ENCODE measurements at regions not wholly inside any gene's neighbourhood (a gene's known extent, or its start where the extent isn't known, plus 50 kb on each side); places are given as distances from the start of the nearest gene placed in this dataset.

DNA sequence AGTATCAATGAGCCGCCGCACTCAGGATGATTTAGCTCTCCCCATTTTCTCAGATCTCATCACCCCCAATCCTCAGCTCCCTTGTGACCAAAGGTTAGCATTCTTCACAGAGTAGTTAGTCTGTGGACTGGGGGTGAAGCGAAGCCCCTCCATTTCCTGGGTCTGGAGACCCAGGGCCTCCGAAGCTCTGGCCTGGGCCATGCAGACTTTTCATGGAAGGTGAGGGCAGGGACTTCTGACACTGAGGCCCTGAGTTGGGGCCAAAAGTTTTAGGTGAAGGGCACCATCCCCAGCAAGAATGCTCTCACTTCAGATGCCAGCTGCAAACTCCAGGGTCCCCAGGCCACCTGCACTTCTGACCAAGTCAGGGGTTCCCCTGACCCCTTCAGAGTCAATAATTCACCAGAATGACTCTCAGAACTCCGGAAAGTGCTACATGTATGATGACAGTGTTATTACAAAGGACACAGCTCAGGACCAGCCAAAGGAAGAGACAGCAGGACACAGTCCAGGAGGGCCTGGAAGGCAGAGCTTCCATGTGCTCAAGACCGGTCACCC is 65.7 kb upstream of the DUSP22 start:
- Histone ChIP-seq H3K36me3 (ENCODE audit: control insufficient read depth in 1 of 2, insufficient read depth in 2 of 2, low read length in 2 of 2) (no peaks in the 10 kb centered on the region), H3K9ac (ENCODE audit: low read length) (no peak overlapping the region), H2AFZ (ENCODE audit: low read depth, low read length, poor library complexity, severe bottlenecking) (no peak overlapping the region), H4K20me1 (ENCODE audit: insufficient read depth) (no peaks in the 10 kb centered on the region), H3K79me2 (ENCODE audit: insufficient read depth, low read length) (no peaks in the 10 kb centered on the region), H3K4me1 (ENCODE audit: control insufficient read depth in 1 of 2, insufficient read depth in 2 of 2, low read length in 2 of 2) (no peaks in the 10 kb centered on the region), H3K27ac (ENCODE audit: low read depth, low read length) (no peak overlapping the region), H3K4me3 (replicated peaks in 1 of 2; ENCODE audit: low read depth in 1 of 2, low read length in 2 of 2) (no peak overlapping the region), H3K27me3 (ENCODE audit: insufficient read depth, low read length) (peaks cover 7% of the 10 kb centered on the region; the same call in 1 of the 2 replicates), H3K9me2 (ENCODE audit: insufficient read depth) (no peaks in the 10 kb centered on the region), H3K9me3 (ENCODE audit: control insufficient read depth in 1 of 2, insufficient read depth in 1 of 2, low read depth in 1 of 2, low read length in 2 of 2) (no peaks in the 10 kb centered on the region), H3K4me2 (ENCODE audit: low read length) (no peak overlapping the region)
- POLR2A ChIA-PET: interaction anchor here (0.6 kb wide), 1 partner anchor 1429 kb away, joined by 3 read pairs; no protein-coding TSS in a partner anchor
- CTCF ChIA-PET: no interaction called here
- ATAC-seq (no peak), DNase-seq (ENCODE audit: low read depth, low spot score) (no peak)
- intact Hi-C loops (cut with micrococcal nuclease): no loop called here
- RAD21 ChIA-PET (ENCODE audit: low non-redundant PET in 1 of 2, low total read pairs in 2 of 2, uncharacterized antibody in 2 of 2, unreplicated experiment in 2 of 2): no interaction called here
- no TSS peak for BruUV-seq (replicated peaks)
- TF ChIP-seq ZNF274 (IDR thresholded peaks at IDR 0.05; ENCODE audit: low read depth, low read length) (no peak), ELF1 (IDR thresholded peaks at IDR 0.05; ENCODE audit: borderline replicate concordance, low read depth) (no peak), ZFX (IDR thresholded peaks at IDR 0.05) (no peak), FOSL1 (IDR thresholded peaks at IDR 0.05; ENCODE audit: low read depth) (no peak), POLR2A (IDR thresholded peaks at IDR 0.05; ENCODE audit: borderline replicate concordance, extremely low read depth, insufficient read depth, insufficient read length) (no peak), JUND (IDR thresholded peaks at IDR 0.05) (no peak), SIN3A (IDR thresholded peaks at IDR 0.05; ENCODE audit: low read depth) (no peak), REST (IDR thresholded peaks at IDR 0.05; ENCODE audit: low read depth) (no peak), CBX3 (IDR thresholded peaks at IDR 0.05; ENCODE audit: low read depth) (no peak), CTCF (IDR thresholded peaks at IDR 0.05 in 2 of 3, conservative IDR thresholded peaks at IDR 0.05 in 1 of 3; ENCODE audit: borderline replicate concordance in 1 of 3, insufficient read depth in 1 of 3, low read depth in 2 of 3, low read length in 2 of 3) (no peak), RAD21 (IDR thresholded peaks at IDR 0.05; ENCODE audit: low read depth) (no peak)
- TF ChIP-seq, protein P1, sequence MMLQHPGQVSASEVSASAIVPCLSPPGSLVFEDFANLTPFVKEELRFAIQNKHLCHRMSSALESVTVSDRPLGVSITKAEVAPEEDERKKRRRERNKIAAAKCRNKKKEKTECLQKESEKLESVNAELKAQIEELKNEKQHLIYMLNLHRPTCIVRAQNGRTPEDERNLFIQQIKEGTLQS (IDR thresholded peaks at IDR 0.05): no peak
- TF ChIP-seq, protein P2, sequence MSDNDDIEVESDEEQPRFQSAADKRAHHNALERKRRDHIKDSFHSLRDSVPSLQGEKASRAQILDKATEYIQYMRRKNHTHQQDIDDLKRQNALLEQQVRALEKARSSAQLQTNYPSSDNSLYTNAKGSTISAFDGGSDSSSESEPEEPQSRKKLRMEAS (IDR thresholded peaks at IDR 0.05): no peak

Measured in HCT116 (cell line).